Panc1 (cell line): ENCODE measurements at regions not wholly inside any gene's neighbourhood (a gene's known extent, or its start where the extent isn't known, plus 50 kb on each side); places are given as distances from the start of the nearest gene placed in this dataset.

Source experiments
- ATAC-seq: fragments of 200-7000 bp; cut with Tn5 transposase; 2 replicates; pipeline ENCODE4 v1.9.1; 2020; ENCODE audit warnings: mild to moderate bottlenecking, moderate library complexity
- BruUV-seq: library from RNA; stranded (reverse); fragments of 400-500 nt; replicated peaks from 2 replicates; lab custom pipeline; 2021; lab: Mats Ljungman, UMichigan
- CTCF ChIA-PET: fragments of 300-600 bp; sonication (Branson Sonifier 250); formaldehyde crosslinking; loops from one replicate; lab custom pipeline; 2022; ENCODE audit warnings: antibody characterized with exemption; lab: Charles Lee
- POLR2A ChIA-PET: fragments of 300-600 bp; sonication (Branson Sonifier 250); formaldehyde crosslinking; loops from one replicate; lab custom pipeline; 2022; ENCODE audit warnings: antibody characterized with exemption; lab: Charles Lee
- DNase-seq: peaks from one replicate; pipeline ENCODE4 v3.0.0-alpha.2; 2010; ENCODE audit warnings: low read depth, low spot score
- H3K27ac ChIP-seq: 2 replicates; pipeline ENCODE4 v1.5.1; 2011; ENCODE audit warnings: mild to moderate bottlenecking, low read length, inconsistent platforms
- H3K27me3 ChIP-seq: fragments of 200-500 bp; sonication (Bioruptor generic); 2 replicates; pipeline ENCODE4 v1.6.0; 2014; ENCODE audit warnings: low read length, inconsistent platforms; ENCODE audit not compliant: control insufficient read depth, insufficient read depth
- H3K36me3 ChIP-seq: fragments of 200-500 bp; sonication (Bioruptor generic); 2 replicates; pipeline ENCODE4 v1.5.1; 2014; ENCODE audit warnings: inconsistent platforms, mild to moderate bottlenecking, low read length, moderate library complexity; ENCODE audit not compliant: control insufficient read depth, insufficient read depth
- H3K4me1 ChIP-seq: 2 replicates; pipeline ENCODE4 v1.5.1; 2011; ENCODE audit warnings: inconsistent platforms, mild to moderate bottlenecking, low read length, moderate library complexity; ENCODE audit not compliant: control insufficient read depth, insufficient read depth
- H3K4me3 ChIP-seq, 2 experiments: 2 replicates each; pipeline ENCODE4 v1.5.1; 2011 to 2012; ENCODE audit warnings: low read depth in 2 of 2, low read length in 2 of 2, mild to moderate bottlenecking in 2 of 2, inconsistent platforms in 1 of 2, moderate library complexity in 1 of 2
- H3K9me3 ChIP-seq: fragments of 200-500 bp; sonication (Bioruptor generic); 2 replicates; pipeline ENCODE4 v1.5.1; 2014; ENCODE audit warnings: low read depth, mild to moderate bottlenecking, inconsistent platforms, low read length, moderate library complexity; ENCODE audit not compliant: control insufficient read depth, insufficient read depth
- POLR2AphosphoS5 ChIP-seq: IDR thresholded peaks from 2 replicates; pipeline ENCODE4 v1.6.1; 2012; ENCODE audit warnings: mild to moderate bottlenecking, low read depth, low read length, moderate library complexity
- SIN3A ChIP-seq: IDR thresholded peaks from 2 replicates; pipeline ENCODE4 v1.6.1; 2012; ENCODE audit warnings: low read depth, mild to moderate bottlenecking, low read length, moderate library complexity, borderline replicate concordance; ENCODE audit not compliant: insufficient read depth
- TCF7L2 ChIP-seq: IDR thresholded peaks from 2 replicates; pipeline ENCODE4 v1.6.1; 2011; ENCODE audit warnings: mild to moderate bottlenecking, low read depth, low read length, inconsistent platforms
- in situ Hi-C: cut with HindIII; loops from 2 replicates; pipeline ENCODE4 v1.10.0; 2016; ENCODE audit warnings: low sequenced_read_pairs, low pct_unique_long_range_greater_than_20kb
- intact Hi-C: fragments of 100-400 bp; cut with micrococcal nuclease; formaldehyde crosslinking; loops from one replicate; pipeline ENCODE4 v1.10.0; 2022; ENCODE audit not compliant: unreplicated experiment
- TF ChIP-seq, protein P1 (sequence below), 2 experiments: IDR thresholded peaks; 2 replicates each; pipeline ENCODE4 v1.6.1; 2011 to 2012; ENCODE audit warnings: low read depth in 2 of 2, control low read depth in 1 of 2, low read length in 1 of 2, mild to moderate bottlenecking in 1 of 2, moderate library complexity in 1 of 2; ENCODE audit not compliant: insufficient read depth in 1 of 2
- TF ChIP-seq, protein P2 (sequence below): fragments of 450-650 bp; IDR thresholded peaks from 2 replicates; pipeline ENCODE4 v1.5.1; 2017; ENCODE audit warnings: mild to moderate bottlenecking

DNA sequence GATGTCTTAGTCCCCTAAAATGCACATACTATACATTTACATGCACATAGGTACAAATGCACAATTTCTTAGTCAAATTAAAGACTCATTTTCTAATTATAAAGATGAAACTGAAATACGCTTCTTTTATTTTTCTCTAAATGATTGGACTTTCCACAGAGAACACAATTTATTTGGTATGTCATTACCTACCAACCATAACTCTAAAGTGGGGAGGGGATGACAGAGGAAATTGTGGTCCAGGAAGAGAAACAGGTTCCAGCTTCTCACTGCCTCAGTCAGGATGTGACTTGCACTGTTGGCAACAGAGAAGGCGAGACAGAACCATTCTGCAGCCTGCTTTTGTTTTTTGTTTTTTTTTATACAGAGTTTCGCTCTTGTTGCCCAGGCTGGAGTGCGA is 1189.2 kb downstream of the PLA2G4A start:
- ATAC-seq, result no peak
- POLR2A ChIA-PET, result no interaction called here
- no peaks in the 10 kb centered on the region for H3K36me3 ChIP-seq
- DNase-seq, result no peak
- no peaks in the 10 kb centered on the region for H3K27me3 ChIP-seq
- intact Hi-C loops (no loop called here), in situ Hi-C loops (no loop called here)
- H3K4me1 ChIP-seq, result no peaks in the 10 kb centered on the region
- H3K9me3 ChIP-seq, result no peaks in the 10 kb centered on the region
- no peak for TF ChIP-seq SIN3A
- no peak for TF ChIP-seq TCF7L2
- no peak for TF ChIP-seq POLR2AphosphoS5
- TF ChIP-seq, protein P1, sequence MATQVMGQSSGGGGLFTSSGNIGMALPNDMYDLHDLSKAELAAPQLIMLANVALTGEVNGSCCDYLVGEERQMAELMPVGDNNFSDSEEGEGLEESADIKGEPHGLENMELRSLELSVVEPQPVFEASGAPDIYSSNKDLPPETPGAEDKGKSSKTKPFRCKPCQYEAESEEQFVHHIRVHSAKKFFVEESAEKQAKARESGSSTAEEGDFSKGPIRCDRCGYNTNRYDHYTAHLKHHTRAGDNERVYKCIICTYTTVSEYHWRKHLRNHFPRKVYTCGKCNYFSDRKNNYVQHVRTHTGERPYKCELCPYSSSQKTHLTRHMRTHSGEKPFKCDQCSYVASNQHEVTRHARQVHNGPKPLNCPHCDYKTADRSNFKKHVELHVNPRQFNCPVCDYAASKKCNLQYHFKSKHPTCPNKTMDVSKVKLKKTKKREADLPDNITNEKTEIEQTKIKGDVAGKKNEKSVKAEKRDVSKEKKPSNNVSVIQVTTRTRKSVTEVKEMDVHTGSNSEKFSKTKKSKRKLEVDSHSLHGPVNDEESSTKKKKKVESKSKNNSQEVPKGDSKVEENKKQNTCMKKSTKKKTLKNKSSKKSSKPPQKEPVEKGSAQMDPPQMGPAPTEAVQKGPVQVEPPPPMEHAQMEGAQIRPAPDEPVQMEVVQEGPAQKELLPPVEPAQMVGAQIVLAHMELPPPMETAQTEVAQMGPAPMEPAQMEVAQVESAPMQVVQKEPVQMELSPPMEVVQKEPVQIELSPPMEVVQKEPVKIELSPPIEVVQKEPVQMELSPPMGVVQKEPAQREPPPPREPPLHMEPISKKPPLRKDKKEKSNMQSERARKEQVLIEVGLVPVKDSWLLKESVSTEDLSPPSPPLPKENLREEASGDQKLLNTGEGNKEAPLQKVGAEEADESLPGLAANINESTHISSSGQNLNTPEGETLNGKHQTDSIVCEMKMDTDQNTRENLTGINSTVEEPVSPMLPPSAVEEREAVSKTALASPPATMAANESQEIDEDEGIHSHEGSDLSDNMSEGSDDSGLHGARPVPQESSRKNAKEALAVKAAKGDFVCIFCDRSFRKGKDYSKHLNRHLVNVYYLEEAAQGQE (IDR thresholded peaks at IDR 0.05; ENCODE audit: insufficient read depth in 1 of 2, low read depth in 2 of 2, low read length in 1 of 2), result no peak
- TF ChIP-seq, protein P2, sequence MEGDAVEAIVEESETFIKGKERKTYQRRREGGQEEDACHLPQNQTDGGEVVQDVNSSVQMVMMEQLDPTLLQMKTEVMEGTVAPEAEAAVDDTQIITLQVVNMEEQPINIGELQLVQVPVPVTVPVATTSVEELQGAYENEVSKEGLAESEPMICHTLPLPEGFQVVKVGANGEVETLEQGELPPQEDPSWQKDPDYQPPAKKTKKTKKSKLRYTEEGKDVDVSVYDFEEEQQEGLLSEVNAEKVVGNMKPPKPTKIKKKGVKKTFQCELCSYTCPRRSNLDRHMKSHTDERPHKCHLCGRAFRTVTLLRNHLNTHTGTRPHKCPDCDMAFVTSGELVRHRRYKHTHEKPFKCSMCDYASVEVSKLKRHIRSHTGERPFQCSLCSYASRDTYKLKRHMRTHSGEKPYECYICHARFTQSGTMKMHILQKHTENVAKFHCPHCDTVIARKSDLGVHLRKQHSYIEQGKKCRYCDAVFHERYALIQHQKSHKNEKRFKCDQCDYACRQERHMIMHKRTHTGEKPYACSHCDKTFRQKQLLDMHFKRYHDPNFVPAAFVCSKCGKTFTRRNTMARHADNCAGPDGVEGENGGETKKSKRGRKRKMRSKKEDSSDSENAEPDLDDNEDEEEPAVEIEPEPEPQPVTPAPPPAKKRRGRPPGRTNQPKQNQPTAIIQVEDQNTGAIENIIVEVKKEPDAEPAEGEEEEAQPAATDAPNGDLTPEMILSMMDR, result no peak
- CTCF ChIA-PET, result no interaction called here
- no peak overlapping the region for H3K27ac ChIP-seq
- no TSS peak for BruUV-seq
- H3K4me3 ChIP-seq, result no peak overlapping the region

DNA sequence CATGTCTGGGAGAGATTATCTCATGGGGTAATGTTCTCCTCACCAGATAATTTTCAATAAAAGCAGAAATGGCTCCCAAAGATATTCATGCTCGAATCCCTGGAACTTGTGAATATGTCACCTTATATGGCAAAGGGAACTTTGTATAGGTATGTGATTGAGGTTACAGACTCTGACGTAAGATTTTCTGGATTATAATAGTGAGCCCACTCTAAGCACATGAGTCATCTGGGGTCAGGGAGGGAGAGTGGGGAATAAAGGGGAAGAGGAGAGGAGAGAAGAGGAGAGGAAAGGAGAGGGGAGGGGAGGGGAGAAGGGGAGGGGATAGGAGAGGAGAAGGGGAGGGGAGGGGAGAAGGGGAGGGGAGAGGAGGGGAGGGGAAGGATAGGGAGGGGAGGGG is 1193.9 kb downstream of the PLA2G4A start:
- no peak for ATAC-seq
- TF ChIP-seq, protein P2, result no peak
- in situ Hi-C loops (no loop called here), intact Hi-C loops (no loop called here)
- Histone ChIP-seq H3K4me3 (no peak overlapping the region), H3K27ac (no peak overlapping the region), H3K36me3 (no peaks in the 10 kb centered on the region), H3K27me3 (no peaks in the 10 kb centered on the region), H3K9me3 (peaks cover 17% of the 10 kb centered on the region), H3K4me1 (no peaks in the 10 kb centered on the region)
- CTCF ChIA-PET, result no interaction called here
- no peak for DNase-seq
- BruUV-seq, result no TSS peak
- POLR2A ChIA-PET, result no interaction called here

DNA sequence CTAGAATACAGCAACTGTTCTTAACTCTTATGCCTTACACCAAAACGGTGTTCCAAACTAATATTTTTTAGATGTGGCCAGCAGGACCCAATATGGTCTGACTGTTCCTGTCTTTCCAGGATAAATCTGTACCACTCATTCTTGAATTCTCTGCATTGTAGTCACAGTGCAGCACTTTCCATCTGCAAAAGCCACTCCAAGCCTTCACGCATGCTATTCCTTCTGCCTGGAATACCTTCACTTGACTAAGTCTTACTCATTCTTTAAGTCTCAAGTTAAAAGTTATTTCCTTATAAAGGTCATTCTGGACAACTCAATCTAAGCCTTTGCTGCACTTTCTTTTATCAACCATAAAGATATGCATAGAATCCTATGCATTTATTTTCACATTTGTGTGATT is 1194.5 kb downstream of the PLA2G4A start:
- in situ Hi-C loops, result no loop called here
- TF ChIP-seq TCF7L2, result no peak
- Histone ChIP-seq H3K9me3 (peaks cover 17% of the 10 kb centered on the region), H3K4me3 (no peak overlapping the region), H3K4me1 (no peaks in the 10 kb centered on the region), H3K27ac (no peak overlapping the region), H3K27me3 (no peaks in the 10 kb centered on the region), H3K36me3 (no peaks in the 10 kb centered on the region)
- no peak for DNase-seq
- POLR2A ChIA-PET, result no interaction called here
- ATAC-seq, result no peak
- CTCF ChIA-PET, result no interaction called here
- BruUV-seq, result no TSS peak
- intact Hi-C loops, result no loop called here
